ENCODE measurements at regions not wholly inside any gene's neighbourhood (a gene's known extent, or its start where the extent isn't known, plus 50 kb on each side); places are given as distances from the start of the nearest gene placed in this dataset.

GRCh38 chr3:25007974-25008658 lies 419.9 kb upstream of the RARB start:
- WGBS (ENCODE audit: insufficient coverage, low coverage, missing lambda C conversion rate) = 2% methylated on average over 2 of the region's 2 CpGs
- Histone ChIP-seq H3K36me3 (ENCODE audit: control insufficient read depth, insufficient read depth, low read length) (no peaks in the 10 kb centered on the region), H3K27me3 (ENCODE audit: control insufficient read depth in 2 of 2, insufficient read depth in 2 of 2, low read length in 2 of 2) (no peaks in the 10 kb centered on the region), H3K79me2 (ENCODE audit: control insufficient read depth, insufficient read depth, low read length) (no peaks in the 10 kb centered on the region), H2AFZ (ENCODE audit: low read depth, low read length) (no peak overlapping the region), H3K4me2 (ENCODE audit: insufficient read depth, low read length) (no peak overlapping the region), H3K9ac (ENCODE audit: insufficient read depth in 1 of 2, low read depth in 2 of 2, low read length in 2 of 2) (no peak overlapping the region), H3K9me3 (replicated peaks; ENCODE audit: control insufficient read depth, insufficient read depth, low read depth, low read length) (no peaks in the 10 kb centered on the region), H3K9me1 (ENCODE audit: control insufficient read depth, insufficient read depth, low read length) (no peaks in the 10 kb centered on the region), H3K4me3 (no peak overlapping the region), H4K20me1 (replicated peaks; ENCODE audit: control insufficient read depth, insufficient read depth, low read length) (no peaks in the 10 kb centered on the region), H3K27ac (ENCODE audit: extremely low read depth, low read depth, low read length) (no peak overlapping the region), H3K4me1 (replicated peaks in 1 of 2; ENCODE audit: control insufficient read depth in 2 of 2, insufficient read depth in 2 of 2, low read length in 2 of 2) (no peaks in the 10 kb centered on the region)
- in situ Hi-C loops (cut with MboI) = no loop called here
- DNase-seq (ENCODE audit: extremely low read depth in 1 of 4, low spot score in 3 of 4) = no peak
- no peak for TF ChIP-seq ZNF140 (CRISPR knock-in tag; IDR thresholded peaks at IDR 0.05)
- TF ChIP-seq ARID2 (IDR thresholded peaks at IDR 0.05) = no peak
- TF ChIP-seq ZNF431 (CRISPR knock-in tag; IDR thresholded peaks at IDR 0.05) = no peak
- no peak for TF ChIP-seq SIN3A (IDR thresholded peaks at IDR 0.05; ENCODE audit: borderline replicate concordance in 2 of 2, control insufficient read depth in 1 of 2, low read depth in 2 of 2, low read length in 2 of 2)
- no peak for TF ChIP-seq ARHGAP35 (IDR thresholded peaks at IDR 0.05; ENCODE audit: partially characterized antibody)
- no peak for TF ChIP-seq ZKSCAN8 (CRISPR knock-in tag; IDR thresholded peaks at IDR 0.05)
- no peak for TF ChIP-seq LARP7 (IDR thresholded peaks at IDR 0.05)
- POLR2A ChIA-PET = no interaction called here
- no peak for FAIRE-seq
- ATAC-seq = no peak
- intact Hi-C loops (cut with micrococcal nuclease) = no loop called here
- BruUV-seq (replicated peaks) = no TSS peak
- CTCF ChIA-PET (ENCODE audit: low intra/inter-chr PET ratio) = no interaction called here

- H3K4me2 ChIP-seq (ENCODE audit: insufficient read depth, low read length) = no peak overlapping the region
- BruUV-seq (replicated peaks) = no TSS peak
- H3K9me1 ChIP-seq (ENCODE audit: control insufficient read depth, insufficient read depth, low read length) = no peaks in the 10 kb centered on the region
- FAIRE-seq = no peak
- WGBS (ENCODE audit: insufficient coverage, low coverage, missing lambda C conversion rate) = 0% methylated on average over 2 of the region's 2 CpGs
- no peak for DNase-seq (ENCODE audit: extremely low read depth in 1 of 4, low spot score in 3 of 4)
- ChIA-PET CTCF (ENCODE audit: low intra/inter-chr PET ratio) (no interaction called here), POLR2A (no interaction called here)
- no peaks in the 10 kb centered on the region for H3K36me3 ChIP-seq (ENCODE audit: control insufficient read depth, insufficient read depth, low read length)
- H3K9me3 ChIP-seq (replicated peaks; ENCODE audit: control insufficient read depth, insufficient read depth, low read depth, low read length) = no peaks in the 10 kb centered on the region
- intact Hi-C loops (cut with micrococcal nuclease) = no loop called here
- no peak overlapping the region for H3K4me3 ChIP-seq
- H3K79me2 ChIP-seq (ENCODE audit: control insufficient read depth, insufficient read depth, low read length) = no peaks in the 10 kb centered on the region
- H4K20me1 ChIP-seq (replicated peaks; ENCODE audit: control insufficient read depth, insufficient read depth, low read length) = no peaks in the 10 kb centered on the region
- H3K9ac ChIP-seq (ENCODE audit: insufficient read depth in 1 of 2, low read depth in 2 of 2, low read length in 2 of 2) = no peak overlapping the region
- H2AFZ ChIP-seq (ENCODE audit: low read depth, low read length) = no peak overlapping the region
- H3K27ac ChIP-seq (ENCODE audit: extremely low read depth, low read depth, low read length) = no peak overlapping the region
- in situ Hi-C loops (cut with MboI) = no loop called here
- ATAC-seq = no peak
- H3K27me3 ChIP-seq (ENCODE audit: control insufficient read depth in 2 of 2, insufficient read depth in 2 of 2, low read length in 2 of 2) = no peaks in the 10 kb centered on the region
- H3K4me1 ChIP-seq (replicated peaks in 1 of 2; ENCODE audit: control insufficient read depth in 2 of 2, insufficient read depth in 2 of 2, low read length in 2 of 2) = no peaks in the 10 kb centered on the region
- no peak for TF ChIP-seq ZFP30 (CRISPR knock-in tag; IDR thresholded peaks at IDR 0.05; ENCODE audit: borderline replicate concordance)
- no peak for TF ChIP-seq ILK (tag; IDR thresholded peaks at IDR 0.05; ENCODE audit: borderline replicate concordance, low read depth)
- no peak for TF ChIP-seq STAT6 (CRISPR knock-in tag; IDR thresholded peaks at IDR 0.05)
- TF ChIP-seq ZKSCAN3 (CRISPR knock-in tag; IDR thresholded peaks at IDR 0.05) = no peak
- TF ChIP-seq MTA1 (IDR thresholded peaks at IDR 0.05; ENCODE audit: borderline replicate concordance) = no peak
- TF ChIP-seq ZFP36 (IDR thresholded peaks at IDR 0.05; ENCODE audit: low read depth, low read length, partially characterized antibody) = no peak
- TF ChIP-seq TCF7 (IDR thresholded peaks at IDR 0.05; ENCODE audit: borderline replicate concordance) = no peak
Observed at GRCh38 chr3:25009665-25010064, 418.4 kb upstream of the RARB start.

Data from K562 (cell line).